GM19043 (cell line): ENCODE measurements at regions not wholly inside any gene's neighbourhood (a gene's known extent, or its start where the extent isn't known, plus 50 kb on each side); places are given as distances from the start of the nearest gene placed in this dataset.
A peak's percentile ranks its signal among the peaks of the same experiment; 100 is the strongest.
"Not testable (repeated sequence)": the region's sequence is repeated elsewhere in the genome, so short reads cannot be mapped to it uniquely, and the experiment has no call there.

ENCODE experiments used
- ATAC-seq: cut with Tn5 transposase; IDR thresholded peaks from one replicate; pipeline ENCODE4 v1.9.1; 2021; ENCODE audit warnings: low read depth; ENCODE audit not compliant: unreplicated experiment

- no peak for ATAC-seq
Observed at GRCh38 chr1:157411064-157411463, 141.3 kb downstream of the FCRL5 start.

- no peak for ATAC-seq
Observed at GRCh38 chr1:157410457-157410856, 141.9 kb downstream of the FCRL5 start.

- no peak for ATAC-seq
Observed at GRCh38 chr1:157409927-157410326, 142.4 kb downstream of the FCRL5 start.

- no peak for ATAC-seq
Observed at GRCh38 chr1:157407917-157408525, 144.3 kb downstream of the FCRL5 start.

GRCh38 chr1:157407367-157407766, 144.9 kb downstream of the FCRL5 start:
- no peak for ATAC-seq

GRCh38 chr1:157405662-157406061, 146.7 kb downstream of the FCRL5 start:
- no peak for ATAC-seq

GRCh38 chr1:157404614-157405013, 147.7 kb downstream of the FCRL5 start:
- ATAC-seq, result no peak

- peak; percentile 28 for ATAC-seq
Observed at GRCh38 chr1:157404063-157404501, 148.2 kb downstream of the FCRL5 start.

GRCh38 chr1:157403608-157404007, 148.7 kb downstream of the FCRL5 start:
- ATAC-seq, result peak; percentile 29

- peak; percentile 78 for ATAC-seq
Observed at GRCh38 chr1:157403203-157403602, 149.1 kb downstream of the FCRL5 start.

GRCh38 chr1:157400766-157401165, 151.5 kb downstream of the FCRL5 start:
- no peak for ATAC-seq

- ATAC-seq, result peak; percentile 38
Observed at GRCh38 chr1:157399984-157400382, 152.3 kb downstream of the FCRL5 start.

- ATAC-seq, result no peak
Observed at GRCh38 chr1:157399343-157399983, 152.9 kb downstream of the FCRL5 start.

- no peak for ATAC-seq
Observed at GRCh38 chr1:157390651-157391050, 161.7 kb downstream of the FCRL5 start.

- ATAC-seq, result no peak
Observed at GRCh38 chr1:157388057-157388456, 164.3 kb downstream of the FCRL5 start.

GRCh38 chr1:157384258-157384657, 168.1 kb downstream of the FCRL5 start:
- ATAC-seq, result no peak

GRCh38 chr1:157382351-157382750, 170.0 kb downstream of the FCRL5 start:
- no peak for ATAC-seq

- ATAC-seq, result no peak
Observed at GRCh38 chr1:157380523-157380922, 171.8 kb downstream of the FCRL5 start.

- ATAC-seq, result not testable (repeated sequence)
Observed at GRCh38 chr1:157377280-157377713, 175.0 kb downstream of the FCRL5 start.

GRCh38 chr1:157376681-157377080, 175.6 kb downstream of the FCRL5 start:
- ATAC-seq, result no peak

- not testable (repeated sequence) for ATAC-seq
Observed at GRCh38 chr1:157372311-157372710, 180.0 kb downstream of the FCRL5 start.

- no peak for ATAC-seq
Observed at GRCh38 chr1:157371826-157372225, 180.5 kb downstream of the FCRL5 start.
